ENCODE measurements at regions not wholly inside any gene's neighbourhood (a gene's known extent, or its start where the extent isn't known, plus 50 kb on each side); places are given as distances from the start of the nearest gene placed in this dataset.

DNA sequence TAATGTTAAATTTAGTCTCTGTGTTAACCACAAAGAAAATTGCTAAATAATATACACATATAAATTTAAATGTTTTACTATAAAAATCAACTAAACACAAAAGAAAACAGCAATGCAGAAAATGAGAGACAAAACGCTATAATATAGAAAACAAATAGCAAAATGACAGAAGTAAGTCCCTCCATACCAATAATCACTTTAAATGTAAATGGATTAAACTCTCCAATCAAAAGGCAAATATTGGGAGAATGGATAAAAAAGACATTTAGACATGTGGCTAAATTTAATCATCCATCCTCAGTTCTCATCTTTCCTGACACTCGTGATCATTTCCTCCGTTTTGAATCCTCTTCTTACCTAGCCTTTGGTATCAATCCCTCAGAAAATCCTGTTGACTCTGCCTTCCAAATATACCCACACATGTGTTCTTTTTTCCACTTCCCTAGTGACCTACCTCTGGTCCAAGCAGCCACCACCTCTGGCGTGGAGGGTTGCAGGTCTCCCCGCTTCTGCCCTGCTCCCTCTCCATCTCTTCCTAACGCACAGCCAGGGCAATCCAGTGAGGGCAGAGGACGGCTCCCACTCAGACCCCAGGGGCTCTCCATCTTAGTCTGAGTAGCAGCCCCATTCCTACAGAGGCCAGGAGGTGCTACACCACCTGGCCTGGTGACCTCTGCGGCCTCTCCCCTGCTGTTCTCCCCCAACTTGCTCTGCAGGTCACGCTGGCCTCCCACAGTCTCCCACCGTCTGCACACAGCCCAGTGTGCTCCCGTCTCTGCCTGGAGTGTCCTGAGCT is 149.2 kb downstream of the RNASET2 start:
- TF ChIP-seq, protein P1, sequence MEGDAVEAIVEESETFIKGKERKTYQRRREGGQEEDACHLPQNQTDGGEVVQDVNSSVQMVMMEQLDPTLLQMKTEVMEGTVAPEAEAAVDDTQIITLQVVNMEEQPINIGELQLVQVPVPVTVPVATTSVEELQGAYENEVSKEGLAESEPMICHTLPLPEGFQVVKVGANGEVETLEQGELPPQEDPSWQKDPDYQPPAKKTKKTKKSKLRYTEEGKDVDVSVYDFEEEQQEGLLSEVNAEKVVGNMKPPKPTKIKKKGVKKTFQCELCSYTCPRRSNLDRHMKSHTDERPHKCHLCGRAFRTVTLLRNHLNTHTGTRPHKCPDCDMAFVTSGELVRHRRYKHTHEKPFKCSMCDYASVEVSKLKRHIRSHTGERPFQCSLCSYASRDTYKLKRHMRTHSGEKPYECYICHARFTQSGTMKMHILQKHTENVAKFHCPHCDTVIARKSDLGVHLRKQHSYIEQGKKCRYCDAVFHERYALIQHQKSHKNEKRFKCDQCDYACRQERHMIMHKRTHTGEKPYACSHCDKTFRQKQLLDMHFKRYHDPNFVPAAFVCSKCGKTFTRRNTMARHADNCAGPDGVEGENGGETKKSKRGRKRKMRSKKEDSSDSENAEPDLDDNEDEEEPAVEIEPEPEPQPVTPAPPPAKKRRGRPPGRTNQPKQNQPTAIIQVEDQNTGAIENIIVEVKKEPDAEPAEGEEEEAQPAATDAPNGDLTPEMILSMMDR (IDR thresholded peaks at IDR 0.05) = no peak
- TF ChIP-seq EZH2 (IDR thresholded peaks at IDR 0.05) (no peak), EZH2phosphoT487 (IDR thresholded peaks at IDR 0.05) (no peak)

Data from neural progenitor cell (in vitro differentiated cells).